GM19099 (cell line): ENCODE measurements at regions not wholly inside any gene's neighbourhood (a gene's known extent, or its start where the extent isn't known, plus 50 kb on each side); places are given as distances from the start of the nearest gene placed in this dataset.

Source experiments
- POLR2A ChIP-seq: IDR thresholded peaks from 3 replicates; pipeline ENCODE4 v1.6.1; 2011; ENCODE audit warnings: low read depth; ENCODE audit not compliant: insufficient read length; ENCODE audit errors: extremely low read depth

- TF ChIP-seq POLR2A = no peak
These were observed 66.2 kb upstream of the TPM1 start for GRCh38 chr15:62976301-62976881.

GRCh38 chr15:62977952-62978811 is 64.4 kb upstream of the TPM1 start:
- TF ChIP-seq POLR2A = no peak

GRCh38 chr15:62979252-62979651 is 63.3 kb upstream of the TPM1 start:
- TF ChIP-seq POLR2A = no peak

GRCh38 chr15:62981071-62981470 is 61.5 kb upstream of the TPM1 start:
- no peak for TF ChIP-seq POLR2A

GRCh38 chr15:62983956-62984355 is 58.6 kb upstream of the TPM1 start:
- TF ChIP-seq POLR2A = no peak

- TF ChIP-seq POLR2A = no peak
These were observed 56.8 kb upstream of the TPM1 start for GRCh38 chr15:62985768-62986167.

- TF ChIP-seq POLR2A = no peak
These were observed 55.6 kb upstream of the TPM1 start for GRCh38 chr15:62986948-62987347.

GRCh38 chr15:62988701-62989100 is 53.8 kb upstream of the TPM1 start:
- TF ChIP-seq POLR2A = no peak

- TF ChIP-seq POLR2A = no peak
These were observed 53.0 kb upstream of the TPM1 start for GRCh38 chr15:62989366-62990055.

- TF ChIP-seq POLR2A = no peak
These were observed 50.8 kb upstream of the TPM1 start for GRCh38 chr15:62991698-62992097.

- TF ChIP-seq POLR2A = no peak
These were observed 50.2 kb upstream of the TPM1 start for GRCh38 chr15:62992302-62992701.
